ENCODE measurements at regions not wholly inside any gene's neighbourhood (a gene's known extent, or its start where the extent isn't known, plus 50 kb on each side); places are given as distances from the start of the nearest gene placed in this dataset.
"Not testable (repeated sequence)": the region's sequence is repeated elsewhere in the genome, so short reads cannot be mapped to it uniquely, and the experiment has no call there.

- DNase-seq (ENCODE audit: low read depth in 2 of 3, low spot score in 1 of 3) = no peak
Measured at GRCh38 chr15:20369500-20369899, 172.1 kb downstream of the GOLGA6L6 start.

- DNase-seq (ENCODE audit: low read depth in 2 of 3, low spot score in 1 of 3) = no peak
Measured at GRCh38 chr15:20368974-20369373, 172.6 kb downstream of the GOLGA6L6 start.

- no peak for DNase-seq (ENCODE audit: low read depth in 2 of 3, low spot score in 1 of 3)
Measured at GRCh38 chr15:20367093-20367492, 174.5 kb downstream of the GOLGA6L6 start.

- DNase-seq (ENCODE audit: low read depth in 2 of 3, low spot score in 1 of 3) = not testable (repeated sequence)
Measured at GRCh38 chr15:20363591-20363990, 178.0 kb downstream of the GOLGA6L6 start.

GRCh38 chr15:20361091-20361490 is 180.5 kb downstream of the GOLGA6L6 start:
- no peak for DNase-seq (ENCODE audit: low read depth in 2 of 3, low spot score in 1 of 3)

GRCh38 chr15:20358779-20359414 is 182.7 kb downstream of the GOLGA6L6 start:
- no peak for DNase-seq (ENCODE audit: low read depth in 2 of 3, low spot score in 1 of 3)

- no peak for DNase-seq (ENCODE audit: low read depth in 2 of 3, low spot score in 1 of 3)
Measured at GRCh38 chr15:20358066-20358778, 183.4 kb downstream of the GOLGA6L6 start.

GRCh38 chr15:20357481-20358065 is 184.0 kb downstream of the GOLGA6L6 start:
- DNase-seq (ENCODE audit: low read depth in 2 of 3, low spot score in 1 of 3) = no peak

- DNase-seq (ENCODE audit: low read depth in 2 of 3, low spot score in 1 of 3) = no peak
Measured at GRCh38 chr15:20356911-20357480, 184.6 kb downstream of the GOLGA6L6 start.

- peak; percentile 75 to 97 (median 77) for DNase-seq (ENCODE audit: low read depth in 2 of 3, low spot score in 1 of 3)
Measured at GRCh38 chr15:20356444-20356910, 185.1 kb downstream of the GOLGA6L6 start.

GRCh38 chr15:20355256-20355868 is 186.2 kb downstream of the GOLGA6L6 start:
- DNase-seq (ENCODE audit: low read depth in 2 of 3, low spot score in 1 of 3) = no peak

- DNase-seq (ENCODE audit: low read depth in 2 of 3, low spot score in 1 of 3) = not testable (repeated sequence)
Measured at GRCh38 chr15:20354884-20355223, 186.7 kb downstream of the GOLGA6L6 start.

GRCh38 chr15:20353966-20354883 is 187.4 kb downstream of the GOLGA6L6 start:
- DNase-seq (ENCODE audit: low read depth in 2 of 3, low spot score in 1 of 3) = no peak

GRCh38 chr15:20352241-20353200 is 189.1 kb downstream of the GOLGA6L6 start:
- DNase-seq (ENCODE audit: low read depth in 2 of 3, low spot score in 1 of 3) = no peak

GRCh38 chr15:20351448-20351971 is 190.1 kb downstream of the GOLGA6L6 start:
- no peak for DNase-seq (ENCODE audit: low read depth in 2 of 3, low spot score in 1 of 3)

GRCh38 chr15:20349774-20350498 is 191.7 kb downstream of the GOLGA6L6 start:
- no peak for DNase-seq (ENCODE audit: low read depth in 2 of 3, low spot score in 1 of 3)

GRCh38 chr15:20348900-20349773 is 192.5 kb downstream of the GOLGA6L6 start:
- DNase-seq (ENCODE audit: low read depth in 2 of 3, low spot score in 1 of 3) = no peak
